ENCODE measurements at regions not wholly inside any gene's neighbourhood (a gene's known extent, or its start where the extent isn't known, plus 50 kb on each side); places are given as distances from the start of the nearest gene placed in this dataset.

GRCh38 chr11:23746896-23747295 lies 750.0 kb upstream of the LUZP2 start:
- H3K27ac ChIP-seq, result no peak overlapping the region
- TF ChIP-seq ZFX (IDR thresholded peaks at IDR 0.05) (no peak), CTCF (conservative IDR thresholded peaks at IDR 0.05) (no peak)

- H3K27ac ChIP-seq, result no peak overlapping the region
- TF ChIP-seq ZFX (IDR thresholded peaks at IDR 0.05) (no peak), CTCF (conservative IDR thresholded peaks at IDR 0.05) (no peak)
These were observed 747.0 kb upstream of the LUZP2 start for GRCh38 chr11:23749762-23750430.

GRCh38 chr11:23751280-23751679 lies 745.6 kb upstream of the LUZP2 start:
- no peak overlapping the region for H3K27ac ChIP-seq
- TF ChIP-seq CTCF (conservative IDR thresholded peaks at IDR 0.05) (no peak), ZFX (IDR thresholded peaks at IDR 0.05) (no peak)

- no peak for TF ChIP-seq CTCF (conservative IDR thresholded peaks at IDR 0.05)
- no peak for TF ChIP-seq ZFX (IDR thresholded peaks at IDR 0.05)
- no peak overlapping the region for H3K27ac ChIP-seq
These were observed 741.8 kb upstream of the LUZP2 start for GRCh38 chr11:23755076-23755475.

GRCh38 chr11:23755769-23756168 lies 741.1 kb upstream of the LUZP2 start:
- TF ChIP-seq ZFX (IDR thresholded peaks at IDR 0.05) (no peak), CTCF (conservative IDR thresholded peaks at IDR 0.05) (no peak)
- H3K27ac ChIP-seq, result no peak overlapping the region

GRCh38 chr11:23759489-23759888 lies 737.4 kb upstream of the LUZP2 start:
- TF ChIP-seq CTCF (conservative IDR thresholded peaks at IDR 0.05) (no peak), ZFX (IDR thresholded peaks at IDR 0.05) (no peak)

GRCh38 chr11:23764286-23764685 lies 732.6 kb upstream of the LUZP2 start:
- H3K27ac ChIP-seq, result no peak overlapping the region
- TF ChIP-seq CTCF (conservative IDR thresholded peaks at IDR 0.05) (no peak), ZFX (IDR thresholded peaks at IDR 0.05) (no peak)

More at GRCh38 chr11:23759489-23759888, 737.4 kb upstream of the LUZP2 start:
- H3K27ac ChIP-seq, result no peak overlapping the region

Data from C4-2B (cell line).